Keratinocyte (primary cell): ENCODE measurements at regions not wholly inside any gene's neighbourhood (a gene's known extent, or its start where the extent isn't known, plus 50 kb on each side); places are given as distances from the start of the nearest gene placed in this dataset.

ENCODE experiments used
- EZH2 ChIP-seq: IDR thresholded peaks from one replicate; pipeline ENCODE4 v1.6.1; 2012; ENCODE audit warnings: inconsistent platforms, mild to moderate bottlenecking, low read length, moderate library complexity
- TF ChIP-seq, protein P1 (sequence below), 3 experiments: IDR thresholded peaks in 1 of 3; conservative IDR thresholded peaks in 1 of 3; optimal IDR thresholded peaks in 1 of 3; 2 replicates in 2 of 3; 3 replicates in 1 of 3; pipeline versions ENCODE3 to v1.5.1; 2011; ENCODE audit warnings: low read length in 3 of 3, mild to moderate bottlenecking in 3 of 3, moderate library complexity in 2 of 3, control low read depth in 1 of 3, inconsistent platforms in 1 of 3; ENCODE audit not compliant: insufficient read depth in 2 of 3; ENCODE audit errors: extremely low read depth in 1 of 3

DNA sequence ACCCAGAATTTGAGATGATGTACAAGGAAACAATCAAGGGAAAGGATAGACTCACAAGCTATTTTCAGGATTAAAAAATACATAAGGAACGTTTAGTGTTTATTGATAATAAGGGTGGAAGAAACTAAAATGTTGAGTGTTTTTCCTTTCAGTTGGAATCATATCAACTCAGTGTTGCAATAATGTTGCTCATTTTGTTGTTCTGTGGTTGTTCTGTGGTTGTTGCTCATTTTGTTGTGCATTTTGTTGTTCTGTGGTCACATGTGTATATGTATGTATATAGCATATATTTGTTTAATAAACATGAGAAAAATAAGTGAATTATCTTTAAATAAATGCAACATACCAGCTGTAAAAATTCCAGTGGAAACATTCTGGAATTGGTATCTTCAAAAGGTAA is 262.4 kb upstream of the SPRY2 start:
- TF ChIP-seq, protein P1, sequence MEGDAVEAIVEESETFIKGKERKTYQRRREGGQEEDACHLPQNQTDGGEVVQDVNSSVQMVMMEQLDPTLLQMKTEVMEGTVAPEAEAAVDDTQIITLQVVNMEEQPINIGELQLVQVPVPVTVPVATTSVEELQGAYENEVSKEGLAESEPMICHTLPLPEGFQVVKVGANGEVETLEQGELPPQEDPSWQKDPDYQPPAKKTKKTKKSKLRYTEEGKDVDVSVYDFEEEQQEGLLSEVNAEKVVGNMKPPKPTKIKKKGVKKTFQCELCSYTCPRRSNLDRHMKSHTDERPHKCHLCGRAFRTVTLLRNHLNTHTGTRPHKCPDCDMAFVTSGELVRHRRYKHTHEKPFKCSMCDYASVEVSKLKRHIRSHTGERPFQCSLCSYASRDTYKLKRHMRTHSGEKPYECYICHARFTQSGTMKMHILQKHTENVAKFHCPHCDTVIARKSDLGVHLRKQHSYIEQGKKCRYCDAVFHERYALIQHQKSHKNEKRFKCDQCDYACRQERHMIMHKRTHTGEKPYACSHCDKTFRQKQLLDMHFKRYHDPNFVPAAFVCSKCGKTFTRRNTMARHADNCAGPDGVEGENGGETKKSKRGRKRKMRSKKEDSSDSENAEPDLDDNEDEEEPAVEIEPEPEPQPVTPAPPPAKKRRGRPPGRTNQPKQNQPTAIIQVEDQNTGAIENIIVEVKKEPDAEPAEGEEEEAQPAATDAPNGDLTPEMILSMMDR (optimal IDR thresholded peaks at IDR 0.05 in 1 of 3, IDR thresholded peaks at IDR 0.05 in 1 of 3, conservative IDR thresholded peaks at IDR 0.05 in 1 of 3; ENCODE audit: extremely low read depth in 1 of 3, insufficient read depth in 2 of 3, low read length in 3 of 3): no peak
- no peak for TF ChIP-seq EZH2
